Natural killer cell treated with Interleukin-12 subunit alpha and Interleukin-12 subunit beta and Interleukin-15 and Interleukin-18, amount 100 ng/mL, for 72 hours (primary cell): ENCODE measurements at regions not wholly inside any gene's neighbourhood (a gene's known extent, or its start where the extent isn't known, plus 50 kb on each side); places are given as distances from the start of the nearest gene placed in this dataset.
A peak's percentile ranks its signal among the peaks of the same experiment; 100 is the strongest.
"Not testable (repeated sequence)": the region's sequence is repeated elsewhere in the genome, so short reads cannot be mapped to it uniquely, and the experiment has no call there.

ENCODE experiments used
- ATAC-seq, 2 donors: fragments of 150-1000 bp; cut with Tn5 transposase in 1 of 2; sonication (Bioruptor Pico), chemical (Tn5 transposase) in 1 of 2; 2 replicates each; pipeline ENCODE4 v1.10.0; 2021
- DNase-seq: peaks from one replicate; pipeline ENCODE4 v3.0.0; 2022; ENCODE audit warnings: low spot score
- H3K27ac Mint-ChIP-seq, 2 donors: 1 replicate in 1 of 2; 2 replicates in 1 of 2; pipeline ENCODE4 v1.8.0; 2022; ENCODE audit warnings: mixed read lengths in 2 of 2, mild to moderate bottlenecking in 1 of 2, moderate library complexity in 1 of 2
- H3K27me3 Mint-ChIP-seq, 2 donors: 1 replicate in 1 of 2; 2 replicates in 1 of 2; pipeline ENCODE4 v1.8.0; 2022; ENCODE audit warnings: mixed read lengths in 2 of 2
- H3K36me3 Mint-ChIP-seq: one replicate; pipeline ENCODE4 v1.8.0; 2022; ENCODE audit warnings: mixed read lengths
- H3K4me1 Mint-ChIP-seq, 2 donors: 1 replicate in 1 of 2; 2 replicates in 1 of 2; pipeline ENCODE4 v1.8.0; 2022; ENCODE audit warnings: low read depth in 2 of 2, mixed read lengths in 2 of 2, mild to moderate bottlenecking in 1 of 2
- H3K4me3 Mint-ChIP-seq: one replicate; pipeline ENCODE4 v1.8.0; 2022; ENCODE audit warnings: mixed read lengths
- H3K9me3 Mint-ChIP-seq: 2 replicates; pipeline ENCODE4 v1.8.0; 2022; ENCODE audit warnings: mixed read lengths

DNA sequence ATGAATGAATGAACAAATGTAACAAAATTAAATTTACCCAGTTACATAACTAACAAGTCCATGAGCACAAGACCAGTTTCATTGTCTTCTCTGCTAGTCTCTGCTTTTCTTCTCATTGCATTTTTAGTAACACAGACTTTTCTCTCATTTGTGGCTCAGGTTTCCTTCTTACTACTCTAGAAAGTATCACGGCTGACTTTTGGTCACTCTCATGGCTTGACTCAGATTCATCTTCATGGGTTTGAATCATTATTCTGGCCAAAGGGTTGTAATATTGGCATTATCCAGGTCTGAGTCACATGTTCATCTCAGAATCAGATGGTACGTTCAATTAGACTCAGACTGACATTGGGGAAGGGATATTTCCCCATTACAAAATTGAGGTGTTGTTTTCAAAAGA is 121.5 kb upstream of the SATB1 start:
- Mint-ChIP-seq H3K9me3 (peaks cover 7% of the 10 kb centered on the region), H3K27ac (peak overlapping the region in 1 of 2 donors; percentile 52), H3K36me3 (peaks cover 14% of the 10 kb centered on the region), H3K4me1 (peaks cover 10 to 26% of the 10 kb centered on the region in 2 donors), H3K27me3 (peaks cover 0 to under 1% of the 10 kb centered on the region in 2 donors), H3K4me3 (peak overlapping the region; percentile 67)
- peak; percentile 45 to 94 for ATAC-seq
- DNase-seq: no peak

DNA sequence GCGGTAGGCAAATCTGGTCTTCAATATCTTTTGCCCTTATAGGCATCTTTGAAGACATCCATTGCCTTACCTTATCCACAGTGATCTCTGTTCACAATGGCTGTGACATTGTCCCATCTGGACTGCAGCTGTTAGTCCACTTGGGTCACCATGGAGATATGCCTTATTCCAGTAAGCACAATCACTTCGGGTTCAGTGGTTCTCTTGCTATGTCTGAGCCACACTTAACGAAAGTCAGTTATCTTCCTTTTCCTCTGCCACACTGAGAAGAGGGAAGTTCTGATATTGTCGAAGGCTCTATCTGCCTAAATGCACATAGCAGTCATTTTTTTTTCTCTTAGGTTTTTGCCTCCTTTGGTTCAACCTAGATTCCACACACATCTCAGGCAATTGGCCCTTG is 119.0 kb upstream of the SATB1 start:
- no peak for ATAC-seq
- Mint-ChIP-seq H3K36me3 (peaks cover 17% of the 10 kb centered on the region), H3K27me3 (peaks cover 0 to 3% of the 10 kb centered on the region in 2 donors), H3K4me3 (no peak overlapping the region), H3K9me3 (peaks cover 9% of the 10 kb centered on the region), H3K27ac (no peak overlapping the region), H3K4me1 (peaks cover 12 to 30% of the 10 kb centered on the region in 2 donors)
- DNase-seq: no peak

DNA sequence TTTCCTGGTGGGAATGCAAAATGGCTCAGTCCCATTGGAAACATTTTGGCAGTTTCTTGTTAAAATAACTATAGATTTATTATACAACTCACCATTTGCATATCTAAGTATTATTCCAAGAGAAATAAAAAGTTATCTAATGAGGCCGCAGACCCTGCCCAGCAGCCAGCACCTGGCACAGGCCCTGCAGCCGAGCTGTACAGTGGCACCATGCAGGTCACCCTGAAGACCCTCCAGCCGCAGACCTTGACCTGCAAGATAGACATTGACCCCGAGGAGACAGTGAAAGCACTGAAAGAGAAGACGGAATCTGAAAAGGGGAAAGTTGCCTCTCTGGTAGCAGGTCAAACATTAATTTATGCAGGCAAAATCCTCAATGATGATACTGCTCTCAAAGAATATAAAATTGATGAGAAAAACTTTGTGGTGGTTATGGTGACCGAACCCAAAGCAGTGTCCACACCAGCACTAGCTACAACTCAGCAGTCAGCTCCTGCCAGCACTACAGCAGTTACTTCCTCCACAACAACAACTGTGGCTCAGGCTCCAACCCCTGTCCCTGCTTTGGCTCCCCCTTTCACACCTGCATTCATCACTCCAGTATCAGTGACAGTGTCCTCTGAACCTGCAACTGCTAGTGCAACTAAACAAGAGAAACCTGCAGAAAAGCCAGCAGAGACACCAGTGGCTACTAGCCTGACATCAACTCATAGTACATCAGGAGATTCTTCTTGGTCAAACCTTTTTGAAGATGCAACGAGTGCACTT is 113.5 kb upstream of the SATB1 start:
- ATAC-seq: no peak
- H3K27ac Mint-ChIP-seq: no peak overlapping the region
- H3K27me3 Mint-ChIP-seq: peaks cover 0 to 3% of the 10 kb centered on the region in 2 donors

DNA sequence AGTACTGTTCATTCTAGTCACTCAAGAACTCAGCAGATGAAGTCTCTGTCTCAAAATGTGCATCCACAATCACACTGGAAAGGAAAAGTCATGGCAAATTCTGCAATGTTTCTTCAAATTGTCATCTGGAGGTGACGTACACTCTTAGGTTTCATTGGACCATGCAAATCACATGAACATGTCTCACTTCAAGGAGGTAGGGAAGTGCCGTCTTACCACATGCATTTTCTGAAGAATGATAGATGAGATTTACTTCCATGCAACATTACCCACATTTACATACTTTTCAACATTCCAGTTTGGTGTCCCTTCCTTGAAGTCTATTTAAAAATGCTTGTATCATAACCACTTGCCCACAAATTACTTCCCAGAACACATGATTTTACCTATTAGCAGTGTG is 107.9 kb upstream of the SATB1 start:
- Mint-ChIP-seq H3K27me3 (no peaks in the 10 kb centered on the region), H3K4me1 (peaks cover 11 to 12% of the 10 kb centered on the region in 2 donors), H3K27ac (no peak overlapping the region), H3K36me3 (peaks cover 19% of the 10 kb centered on the region), H3K9me3 (peaks cover 2% of the 10 kb centered on the region), H3K4me3 (no peak overlapping the region)
- DNase-seq (no peak), ATAC-seq (no peak)

More for the DNA sequence above, 113.5 kb upstream of the SATB1 start:
- H3K4me3 Mint-ChIP-seq: no peak overlapping the region
- H3K9me3 Mint-ChIP-seq: peaks cover 6% of the 10 kb centered on the region
- DNase-seq: no peak
- H3K36me3 Mint-ChIP-seq: peaks cover 8% of the 10 kb centered on the region
- H3K4me1 Mint-ChIP-seq: peaks cover 4 to 9% of the 10 kb centered on the region in 2 donors

DNA sequence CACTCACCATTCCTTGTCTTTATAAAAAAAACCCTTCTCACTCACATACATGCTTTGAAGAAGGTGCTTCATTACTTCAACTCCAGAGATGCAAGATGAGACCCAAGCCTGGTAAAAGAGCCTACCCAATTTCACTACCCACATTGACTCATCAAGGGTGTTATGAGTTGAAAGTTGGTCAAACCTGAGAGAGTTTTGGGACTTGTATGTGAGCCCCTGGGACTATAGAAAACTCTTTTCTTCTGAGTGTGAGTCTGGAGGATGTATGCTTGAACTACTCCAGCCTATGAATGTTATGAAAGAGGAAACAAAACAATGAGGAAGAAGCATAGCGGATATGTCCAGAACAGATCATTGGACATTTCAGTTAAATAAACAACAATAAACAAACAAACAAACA is 106.5 kb upstream of the SATB1 start:
- no peak for DNase-seq
- H3K27ac Mint-ChIP-seq: peak overlapping the region in 1 of 2 donors; percentile 26
- ATAC-seq: peak in 1 of 2 donors; percentile 84

DNA sequence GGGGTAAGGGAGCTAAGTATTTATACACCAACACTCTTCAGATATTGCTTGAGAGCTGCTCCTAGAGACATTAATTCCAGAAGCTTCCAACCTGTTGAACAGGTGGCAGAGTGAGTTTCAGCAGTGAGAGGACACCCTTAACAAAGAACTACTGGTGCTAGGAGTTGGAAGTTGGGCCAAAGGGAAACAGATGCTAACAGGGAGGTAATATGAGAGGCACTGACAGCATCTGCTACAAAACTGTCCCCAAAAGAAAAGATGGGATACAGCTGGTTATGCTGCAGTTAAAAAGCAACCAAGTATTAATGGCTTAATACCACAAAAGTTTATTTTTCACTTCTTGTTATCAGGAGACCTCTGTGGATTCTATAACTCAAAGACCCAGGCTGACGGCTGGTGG is 104.5 kb upstream of the SATB1 start:
- peaks cover 17 to 18% of the 10 kb centered on the region in 2 donors for H3K4me1 Mint-ChIP-seq
- H3K27me3 Mint-ChIP-seq: no peaks in the 10 kb centered on the region
- peaks cover 45% of the 10 kb centered on the region for H3K36me3 Mint-ChIP-seq

More for the DNA sequence above, 106.5 kb upstream of the SATB1 start:
- Mint-ChIP-seq H3K9me3 (peaks cover 3% of the 10 kb centered on the region), H3K4me1 (peaks cover 17 to 18% of the 10 kb centered on the region in 2 donors), H3K4me3 (no peak overlapping the region), H3K36me3 (peaks cover 25% of the 10 kb centered on the region), H3K27me3 (no peaks in the 10 kb centered on the region)

DNA sequence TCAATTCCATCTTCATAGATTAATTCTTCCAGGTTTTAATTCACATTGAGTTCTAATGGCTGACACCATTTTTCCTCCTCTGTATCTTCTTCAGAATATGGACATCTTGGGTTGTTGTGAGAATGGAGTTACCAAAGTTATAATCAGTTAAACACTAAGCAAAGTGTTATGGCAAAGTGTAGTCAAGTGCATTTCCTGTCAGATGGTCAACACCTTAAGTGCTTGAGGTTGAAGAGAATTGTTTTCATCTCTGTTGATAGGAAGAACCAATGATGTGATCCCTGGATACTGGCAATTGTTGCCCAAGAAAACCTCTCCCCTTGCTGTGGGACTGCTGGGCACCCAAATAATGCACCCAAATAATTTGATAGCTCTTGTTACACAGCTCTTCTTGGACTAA is 102.6 kb upstream of the SATB1 start:
- peak overlapping the region; percentile 33 to 79 for H3K27ac Mint-ChIP-seq
- ATAC-seq (peak; percentile 48 to 54), DNase-seq (no peak)
- peaks cover 51% of the 10 kb centered on the region for H3K36me3 Mint-ChIP-seq
- peak overlapping the region; percentile 36 for H3K4me3 Mint-ChIP-seq
- H3K4me1 Mint-ChIP-seq: peaks cover 17 to 18% of the 10 kb centered on the region in 2 donors
- no peaks in the 10 kb centered on the region for H3K27me3 Mint-ChIP-seq
- H3K9me3 Mint-ChIP-seq: peaks cover 9% of the 10 kb centered on the region

More for the DNA sequence above, 104.5 kb upstream of the SATB1 start:
- DNase-seq (no peak), ATAC-seq (no peak)
- no peak overlapping the region for H3K4me3 Mint-ChIP-seq
- peak overlapping the region in 1 of 2 donors; percentile 65 for H3K27ac Mint-ChIP-seq
- peaks cover 9% of the 10 kb centered on the region for H3K9me3 Mint-ChIP-seq

DNA sequence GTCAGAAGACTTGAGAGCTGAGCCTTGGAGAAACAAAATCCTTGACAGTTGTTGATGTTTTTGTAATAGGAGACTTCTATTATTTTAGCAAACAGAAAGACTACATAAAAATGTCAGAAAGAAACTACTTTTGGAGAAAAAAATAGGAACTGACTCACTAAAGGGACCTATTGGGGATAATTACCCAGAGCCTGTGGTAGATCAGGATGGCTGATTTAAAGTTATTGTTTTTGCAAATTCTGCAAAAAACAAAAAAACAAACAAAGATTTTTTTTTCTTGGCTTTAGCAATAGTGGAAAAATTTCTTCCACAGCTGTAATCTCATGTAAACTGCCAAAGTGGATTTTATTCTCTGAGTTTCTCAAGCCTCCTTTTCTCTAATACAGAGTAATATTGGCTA is 101.5 kb upstream of the SATB1 start:
- Mint-ChIP-seq H3K9me3 (peaks cover 9% of the 10 kb centered on the region), H3K36me3 (peaks cover 47% of the 10 kb centered on the region), H3K27ac (no peak overlapping the region), H3K4me1 (peaks cover 14 to 15% of the 10 kb centered on the region in 2 donors), H3K4me3 (no peak overlapping the region), H3K27me3 (no peaks in the 10 kb centered on the region)
- DNase-seq: no peak
- no peak for ATAC-seq

DNA sequence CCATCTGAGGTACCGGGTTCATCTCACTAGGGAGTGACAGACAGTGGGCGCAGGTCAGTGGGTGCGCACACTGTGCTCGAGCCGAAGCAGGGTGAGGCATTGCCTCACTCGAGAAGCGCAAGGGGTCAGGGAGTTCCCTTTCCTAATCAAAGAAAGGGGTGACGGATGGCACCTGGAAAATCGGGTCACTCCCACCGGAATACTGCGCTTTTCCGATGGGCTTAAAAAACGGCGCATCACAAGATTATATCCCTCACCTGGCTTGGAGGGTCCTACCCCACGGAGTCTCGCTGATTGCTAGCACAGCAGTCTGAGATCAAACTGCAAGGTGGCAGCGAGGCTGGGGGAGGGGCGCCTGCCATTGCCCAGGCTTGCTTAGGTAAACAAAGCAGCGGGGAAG is 91.0 kb upstream of the SATB1 start:
- not testable (repeated sequence) for H3K9me3 Mint-ChIP-seq, ATAC-seq, H3K27ac Mint-ChIP-seq, H3K27me3 Mint-ChIP-seq, DNase-seq, H3K4me3 Mint-ChIP-seq
- H3K36me3 Mint-ChIP-seq: peaks cover 15% of the 10 kb centered on the region
- peaks cover 15 to 18% of the 10 kb centered on the region in 2 donors for H3K4me1 Mint-ChIP-seq

DNA sequence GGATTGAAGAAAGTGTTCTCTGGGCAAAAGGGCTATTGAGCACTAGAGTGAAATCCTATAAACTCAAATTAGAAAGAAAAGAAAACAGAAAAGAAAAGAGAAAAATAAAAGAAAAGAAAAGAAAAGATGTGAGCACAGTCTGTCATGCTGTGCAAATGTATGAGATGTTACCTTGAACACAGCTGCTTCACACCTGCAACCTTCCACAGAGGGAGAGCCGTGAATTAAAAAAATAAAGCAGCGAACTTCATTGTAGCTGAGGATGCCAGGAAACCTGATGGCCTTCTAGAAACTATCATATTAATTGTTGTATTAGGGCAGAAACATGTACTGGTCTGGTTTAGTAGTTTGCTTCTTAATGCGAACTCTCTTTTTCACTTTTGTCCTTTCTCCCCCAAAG is 88.0 kb upstream of the SATB1 start:
- no peak overlapping the region for H3K4me3 Mint-ChIP-seq
- H3K9me3 Mint-ChIP-seq: peaks cover 4% of the 10 kb centered on the region
- peaks cover 22% of the 10 kb centered on the region for H3K36me3 Mint-ChIP-seq
- no peaks in the 10 kb centered on the region for H3K27me3 Mint-ChIP-seq
- peaks cover 18 to 26% of the 10 kb centered on the region in 2 donors for H3K4me1 Mint-ChIP-seq
- H3K27ac Mint-ChIP-seq: no peak overlapping the region
- ATAC-seq (no peak), DNase-seq (no peak)

DNA sequence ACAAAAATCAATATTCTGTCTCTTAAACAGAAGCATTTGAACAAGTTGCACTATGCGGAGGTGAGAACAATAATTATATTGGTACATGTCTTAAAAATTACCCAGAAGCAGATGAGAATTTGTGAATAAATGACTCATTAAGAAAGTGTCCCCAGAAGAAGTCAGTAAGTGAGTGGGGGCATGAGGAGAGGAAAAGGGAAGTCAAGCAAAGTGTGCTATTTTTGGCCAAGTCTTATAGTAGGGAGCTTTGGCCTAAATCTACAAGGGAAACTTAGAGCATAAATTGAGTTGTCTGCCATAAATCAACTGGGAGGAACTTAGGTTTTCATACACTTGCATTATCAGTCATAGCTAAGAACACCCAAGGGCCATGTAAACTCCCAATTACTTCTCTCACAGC is 86.9 kb upstream of the SATB1 start:
- peak in 1 of 2 donors; percentile 62 for ATAC-seq
- Mint-ChIP-seq H3K9me3 (peaks cover 4% of the 10 kb centered on the region), H3K4me3 (peak overlapping the region; percentile 72), H3K36me3 (peaks cover 22% of the 10 kb centered on the region), H3K27me3 (no peaks in the 10 kb centered on the region), H3K4me1 (peaks cover 18 to 27% of the 10 kb centered on the region in 2 donors), H3K27ac (peak overlapping the region; percentile 53 to 75)
- no peak for DNase-seq

DNA sequence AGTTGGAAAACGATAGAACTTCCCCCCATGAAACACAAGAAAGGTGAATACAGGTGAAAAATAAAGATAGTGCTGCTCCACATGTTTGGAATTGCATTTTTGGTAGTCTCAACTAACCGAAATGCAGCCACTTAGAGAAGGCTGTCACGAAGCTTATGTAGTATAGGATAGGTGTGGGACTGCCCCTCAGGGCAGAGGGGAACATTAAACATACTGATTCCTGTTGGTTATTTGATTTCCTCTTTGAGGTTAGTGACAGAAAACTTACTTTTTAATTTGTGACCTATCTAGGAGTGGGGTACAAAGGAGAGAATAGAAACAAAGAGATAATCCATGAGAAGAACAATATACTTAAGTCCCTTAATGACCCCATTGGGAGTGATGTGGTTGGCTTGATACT is 85.8 kb upstream of the SATB1 start:
- peaks cover 22% of the 10 kb centered on the region for H3K36me3 Mint-ChIP-seq
- peaks cover 18 to 31% of the 10 kb centered on the region in 2 donors for H3K4me1 Mint-ChIP-seq
- ATAC-seq (no peak), DNase-seq (no peak)
- no peak overlapping the region for H3K4me3 Mint-ChIP-seq
- H3K9me3 Mint-ChIP-seq: peaks cover 4% of the 10 kb centered on the region
- peak overlapping the region in 1 of 2 donors; percentile 75 for H3K27ac Mint-ChIP-seq
- H3K27me3 Mint-ChIP-seq: no peaks in the 10 kb centered on the region

DNA sequence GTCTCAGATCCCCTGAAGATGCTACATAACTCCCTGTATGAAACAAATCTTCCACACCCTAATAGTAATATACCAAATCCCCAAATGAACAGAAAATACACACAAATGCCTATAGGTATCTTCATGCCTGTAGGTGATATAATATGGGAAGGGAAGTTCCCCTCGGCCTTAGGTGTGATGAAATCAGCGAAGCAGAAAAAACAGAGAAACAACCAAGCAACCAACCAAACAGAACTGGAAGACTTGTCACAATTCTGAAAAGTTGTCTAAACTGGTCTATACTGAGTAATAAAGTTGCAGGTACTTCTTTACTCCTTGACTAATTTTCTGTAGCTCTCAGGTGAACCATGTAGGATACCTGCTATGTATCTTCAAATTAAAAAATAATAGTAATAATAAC is 82.2 kb upstream of the SATB1 start:
- Mint-ChIP-seq H3K36me3 (peaks cover 17% of the 10 kb centered on the region), H3K27me3 (no peaks in the 10 kb centered on the region), H3K9me3 (peaks cover 4% of the 10 kb centered on the region), H3K27ac (peak overlapping the region in 1 of 2 donors; percentile 18), H3K4me3 (no peak overlapping the region), H3K4me1 (peaks cover 17 to 32% of the 10 kb centered on the region in 2 donors)
- DNase-seq: no peak
- ATAC-seq: no peak

DNA sequence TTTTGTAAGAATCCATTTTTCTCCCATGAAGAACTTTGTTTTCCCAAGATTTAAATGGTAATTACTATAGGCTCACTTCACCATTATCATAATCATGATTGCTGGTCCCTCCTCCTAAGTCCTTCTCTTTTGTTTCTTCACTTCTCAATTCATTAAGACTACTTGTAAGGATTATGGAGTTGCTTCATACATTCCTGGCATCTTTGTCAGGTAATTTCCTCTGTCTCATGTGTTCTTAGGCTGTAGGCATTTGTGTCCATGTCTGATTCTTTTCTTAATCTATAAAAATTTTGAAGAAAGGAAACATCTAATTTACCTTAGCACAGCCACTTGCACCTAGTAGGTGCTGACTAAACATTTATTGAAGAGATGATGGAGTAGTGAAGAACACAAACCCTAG is 79.9 kb upstream of the SATB1 start:
- peaks cover 7% of the 10 kb centered on the region for H3K36me3 Mint-ChIP-seq
- peaks cover 18 to 31% of the 10 kb centered on the region in 2 donors for H3K4me1 Mint-ChIP-seq
- no peak overlapping the region for H3K27ac Mint-ChIP-seq
- ATAC-seq: no peak
- H3K27me3 Mint-ChIP-seq: no peaks in the 10 kb centered on the region
- DNase-seq: no peak
- H3K9me3 Mint-ChIP-seq: peaks cover 4% of the 10 kb centered on the region
- no peak overlapping the region for H3K4me3 Mint-ChIP-seq
